Natural killer cell (primary cell): ENCODE measurements at regions not wholly inside any gene's neighbourhood (a gene's known extent, or its start where the extent isn't known, plus 50 kb on each side); places are given as distances from the start of the nearest gene placed in this dataset.

Source experiments
- ATAC-seq, 3 donors: fragments of 150-1000 bp in 2 of 3; fragments of 200-7000 bp in 1 of 3; cut with Tn5 transposase; 1 replicate in 1 of 3; 2 replicates in 2 of 3; pipeline ENCODE4 v1.10.0; 2021; ENCODE audit warnings: mild to moderate bottlenecking in 2 of 3, moderate library complexity in 2 of 3
- DNase-seq, 2 donors: peaks; one replicate each; pipeline versions ENCODE4 v3.0.0 to v3.0.0-alpha.2; 2013 to 2021; ENCODE audit warnings: mixed read lengths in 1 of 2
- H3K27ac ChIP-seq: one replicate; pipeline ENCODE4 v1.5.1; 2013; ENCODE audit warnings: mild to moderate bottlenecking, low read length
- H3K27me3 ChIP-seq: one replicate; pipeline ENCODE4 v1.6.1; 2013; ENCODE audit warnings: low read length; ENCODE audit not compliant: control insufficient read depth, insufficient read depth
- H3K36me3 ChIP-seq: one replicate; pipeline ENCODE4 v1.6.1; 2013; ENCODE audit warnings: low read length; ENCODE audit not compliant: control insufficient read depth, insufficient read depth
- H3K4me1 ChIP-seq: one replicate; pipeline ENCODE4 v1.6.1; 2013; ENCODE audit warnings: low read length; ENCODE audit not compliant: control insufficient read depth, insufficient read depth
- H3K4me3 ChIP-seq: one replicate; pipeline ENCODE4 v1.5.1; 2013; ENCODE audit warnings: low read length
- H3K9me3 ChIP-seq: one replicate; pipeline ENCODE4 v1.6.1; 2013; ENCODE audit warnings: low read length; ENCODE audit not compliant: control insufficient read depth, insufficient read depth
- H3K27ac Mint-ChIP-seq, 2 donors: one replicate each; pipeline ENCODE4 v1.8.0; 2022; ENCODE audit warnings: mild to moderate bottlenecking in 2 of 2, mixed read lengths in 2 of 2, moderate library complexity in 1 of 2
- H3K27me3 Mint-ChIP-seq, 2 donors: one replicate each; pipeline ENCODE4 v1.8.0; 2022; ENCODE audit warnings: low read depth in 2 of 2, mixed read lengths in 2 of 2
- H3K36me3 Mint-ChIP-seq: one replicate; pipeline ENCODE4 v1.8.0; 2022; ENCODE audit warnings: mixed read lengths
- H3K4me1 Mint-ChIP-seq, 2 donors: one replicate each; pipeline ENCODE4 v1.8.0; 2022; ENCODE audit warnings: mixed read lengths in 2 of 2
- H3K4me3 Mint-ChIP-seq: one replicate; pipeline ENCODE4 v1.8.0; 2022; ENCODE audit warnings: mild to moderate bottlenecking, moderate library complexity, mixed read lengths
- H3K9me3 Mint-ChIP-seq, 2 donors: one replicate each; pipeline ENCODE4 v1.8.0; 2022; ENCODE audit warnings: mixed read lengths in 2 of 2
- CTCF ChIP-seq: fragments of 200-600 bp; IDR thresholded peaks from one replicate; pipeline ENCODE4 v1.8.0; 2022; ENCODE audit warnings: antibody characterized with exemption
- whole genome bisulfite sequencing: methylation state at CpG from one replicate; pipeline ENCODE4 v1.1.7; 2013; ENCODE audit warnings: missing lambda C conversion rate; ENCODE audit not compliant: insufficient coverage; 5-methylcytosine and 5-hydroxymethylcytosine counted together
- intact Hi-C: fragments of 100-400 bp; cut with micrococcal nuclease; formaldehyde crosslinking; loops from one replicate; pipeline ENCODE4 v1.14.2; 2022

GRCh38 chr17:77905266-77905665 is 53.2 kb upstream of the TNRC6C start:
- 92% methylated on average over 11 of the region's 14 CpGs for WGBS
- no peaks in the 10 kb centered on the region for H3K4me1 ChIP-seq
- no peaks in the 10 kb centered on the region for H3K36me3 ChIP-seq
- DNase-seq (no peak), ATAC-seq (no peak)
- no peak overlapping the region for H3K4me3 Mint-ChIP-seq
- H3K27me3 Mint-ChIP-seq, result peaks cover 4 to 14% of the 10 kb centered on the region in 2 donors
- no peaks in the 10 kb centered on the region for H3K36me3 Mint-ChIP-seq
- no peak overlapping the region for H3K27ac ChIP-seq
- TF ChIP-seq CTCF, result no peak
- H3K4me1 Mint-ChIP-seq, result peaks cover 0 to 9% of the 10 kb centered on the region in 2 donors
- H3K9me3 ChIP-seq, result no peaks in the 10 kb centered on the region
- no peak overlapping the region for H3K4me3 ChIP-seq
- H3K27me3 ChIP-seq, result no peaks in the 10 kb centered on the region
- intact Hi-C loops, result no loop called here
- no peaks in the 10 kb centered on the region for H3K9me3 Mint-ChIP-seq
- no peak overlapping the region for H3K27ac Mint-ChIP-seq

GRCh38 chr17:77905766-77906165 is 52.7 kb upstream of the TNRC6C start:
- H3K27me3 ChIP-seq, result no peaks in the 10 kb centered on the region
- no peaks in the 10 kb centered on the region for H3K9me3 ChIP-seq
- 93% methylated on average over 9 of the region's 9 CpGs for WGBS
- no peak overlapping the region for H3K27ac ChIP-seq
- Mint-ChIP-seq H3K9me3 (no peaks in the 10 kb centered on the region), H3K36me3 (no peaks in the 10 kb centered on the region), H3K27me3 (peaks cover 9 to 14% of the 10 kb centered on the region in 2 donors), H3K4me1 (peaks cover 0 to 9% of the 10 kb centered on the region in 2 donors), H3K27ac (no peak overlapping the region), H3K4me3 (no peak overlapping the region)
- DNase-seq (no peak), ATAC-seq (no peak)
- intact Hi-C loops, result no loop called here
- H3K4me1 ChIP-seq, result no peaks in the 10 kb centered on the region
- H3K4me3 ChIP-seq, result no peak overlapping the region
- no peak for TF ChIP-seq CTCF
- no peaks in the 10 kb centered on the region for H3K36me3 ChIP-seq

- no peaks in the 10 kb centered on the region for H3K9me3 Mint-ChIP-seq
- no peaks in the 10 kb centered on the region for H3K36me3 Mint-ChIP-seq
- WGBS, result 91% methylated on average over 10 of the region's 10 CpGs
- Histone ChIP-seq H3K36me3 (no peaks in the 10 kb centered on the region), H3K4me1 (no peaks in the 10 kb centered on the region), H3K27me3 (no peaks in the 10 kb centered on the region), H3K4me3 (no peak overlapping the region), H3K9me3 (no peaks in the 10 kb centered on the region), H3K27ac (no peak overlapping the region)
- intact Hi-C loops, result no loop called here
- peaks cover 0 to 9% of the 10 kb centered on the region in 2 donors for H3K4me1 Mint-ChIP-seq
- H3K4me3 Mint-ChIP-seq, result no peak overlapping the region
- ATAC-seq (no peak), DNase-seq (no peak)
- TF ChIP-seq CTCF, result no peak
- H3K27ac Mint-ChIP-seq, result no peak overlapping the region
- H3K27me3 Mint-ChIP-seq, result peaks cover 14% of the 10 kb centered on the region in 2 donors
Measured at GRCh38 chr17:77906377-77906871, 52.1 kb upstream of the TNRC6C start.
